CD1c-positive myeloid dendritic cell (primary cell): ENCODE measurements at regions not wholly inside any gene's neighbourhood (a gene's known extent, or its start where the extent isn't known, plus 50 kb on each side); places are given as distances from the start of the nearest gene placed in this dataset.
"Not testable (repeated sequence)": the region's sequence is repeated elsewhere in the genome, so short reads cannot be mapped to it uniquely, and the experiment has no call there.

Experiments used
- DNase-seq: peaks from one replicate; pipeline ENCODE4 v3.0.0-alpha.2; 2016; ENCODE audit errors: extremely low spot score

DNA sequence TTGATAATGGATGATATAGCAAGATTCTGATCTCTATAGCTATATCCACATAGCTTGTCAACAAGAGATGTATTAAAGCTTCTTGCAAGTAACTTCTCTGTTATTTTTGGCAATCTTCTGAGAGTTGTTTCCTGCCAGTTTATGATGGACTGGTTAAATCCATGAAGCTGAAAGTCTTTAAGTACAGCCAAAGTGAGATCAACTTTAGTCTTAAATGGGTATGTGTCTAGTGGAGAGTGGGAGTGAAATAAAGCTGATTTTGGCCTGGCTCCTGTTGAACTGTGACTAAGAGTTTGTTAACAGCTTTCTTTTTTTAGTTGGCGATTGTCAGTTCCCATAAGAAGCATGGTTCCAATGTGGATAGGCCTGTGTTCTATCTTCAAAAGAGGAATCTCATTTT is 350.9 kb upstream of the PCSK5 start:
- DNase-seq, result no peak

DNA sequence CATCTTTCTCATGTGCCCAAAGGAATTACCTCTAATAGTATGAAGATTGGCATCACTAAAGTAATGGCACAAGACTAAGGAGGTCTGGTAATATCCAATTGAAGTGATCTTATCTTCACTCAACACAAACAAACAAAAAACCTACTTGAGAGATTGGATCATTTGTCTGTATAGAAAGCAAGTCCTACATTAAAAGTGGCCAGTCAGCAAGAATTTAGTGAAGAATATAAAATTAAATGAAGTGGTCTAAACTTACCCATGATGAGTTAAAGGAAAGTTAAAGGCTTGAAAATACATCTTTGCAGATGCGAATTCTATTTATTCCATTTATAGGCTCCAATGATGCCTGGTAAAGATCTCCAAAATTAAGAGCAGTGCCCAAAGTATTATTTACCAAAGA is 350.3 kb upstream of the PCSK5 start:
- no peak for DNase-seq

DNA sequence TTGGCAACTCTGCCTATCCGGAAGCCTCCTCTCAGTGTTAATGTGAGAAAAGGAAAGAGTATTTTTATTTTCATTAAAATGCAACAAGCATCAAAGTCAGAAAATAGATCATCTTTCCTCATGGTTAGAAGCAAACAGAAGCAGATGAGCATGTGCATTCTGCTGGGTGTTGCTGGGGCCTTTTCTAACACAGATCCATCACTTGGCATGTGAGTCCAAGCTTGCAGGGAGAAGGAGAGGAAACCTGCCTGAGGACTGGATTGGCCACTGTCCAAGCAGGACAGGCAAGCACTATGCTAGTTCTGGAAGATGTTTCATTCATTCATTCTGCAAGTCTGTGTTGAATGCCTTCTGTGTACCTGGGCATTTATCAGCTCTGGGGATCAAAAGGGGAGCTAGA is 348.7 kb upstream of the PCSK5 start:
- no peak for DNase-seq

DNA sequence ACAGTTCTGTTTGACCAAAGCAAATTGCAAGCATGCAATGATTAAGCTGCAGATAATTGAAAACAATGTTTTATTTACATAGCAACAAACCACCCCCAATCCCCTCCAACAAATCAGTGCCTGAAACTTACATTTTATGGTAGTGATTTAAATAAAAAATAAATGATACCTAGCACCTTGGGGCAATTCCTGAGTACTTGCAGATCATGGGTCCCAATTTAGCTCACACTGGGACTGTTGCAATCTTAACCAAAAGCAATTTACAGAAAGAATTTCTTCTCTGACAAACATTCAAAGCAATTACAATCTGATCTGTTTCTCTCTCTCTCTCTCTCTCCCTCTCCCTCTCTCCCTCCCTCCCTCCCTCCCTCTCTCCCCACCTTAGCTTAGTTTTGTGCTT is 345.7 kb upstream of the PCSK5 start:
- DNase-seq, result no peak

DNA sequence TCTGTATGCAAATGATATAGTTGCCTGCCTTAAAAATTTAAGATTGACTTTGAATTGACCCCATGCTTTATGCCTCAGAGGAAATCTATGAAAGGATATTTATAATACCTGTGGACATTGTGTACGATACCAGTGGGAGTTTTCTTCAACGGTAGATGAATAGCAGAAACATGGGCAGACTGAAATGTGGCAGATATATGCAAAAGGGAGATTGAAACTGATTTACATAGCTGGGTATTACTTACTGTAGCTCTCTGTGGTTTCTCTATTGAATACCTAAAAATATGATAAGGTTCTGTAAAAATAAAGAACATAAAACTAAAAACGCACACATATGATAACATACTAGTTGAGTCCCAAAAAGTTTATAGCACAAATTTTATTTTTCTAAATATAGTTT is 345.2 kb upstream of the PCSK5 start:
- DNase-seq, result no peak

DNA sequence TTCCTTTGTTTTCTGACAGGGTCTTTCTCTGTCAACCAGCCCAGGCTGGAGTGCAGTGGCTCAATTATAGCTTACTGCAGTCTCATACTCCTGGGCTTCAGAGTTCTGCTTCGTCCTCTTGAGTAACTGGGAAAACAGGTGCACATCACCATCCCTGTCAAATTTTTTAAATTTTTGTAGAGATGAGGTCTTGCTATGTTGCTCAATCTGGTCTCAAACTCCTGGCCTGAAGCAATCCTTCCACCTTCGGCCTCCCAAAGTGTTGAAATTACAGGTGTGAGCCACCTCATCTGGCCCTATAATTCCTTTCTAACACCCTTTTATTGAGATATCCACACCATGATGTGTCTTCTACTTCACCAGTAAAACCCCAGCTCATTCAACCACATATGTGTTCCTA is 341.6 kb upstream of the PCSK5 start:
- DNase-seq, result no peak

DNA sequence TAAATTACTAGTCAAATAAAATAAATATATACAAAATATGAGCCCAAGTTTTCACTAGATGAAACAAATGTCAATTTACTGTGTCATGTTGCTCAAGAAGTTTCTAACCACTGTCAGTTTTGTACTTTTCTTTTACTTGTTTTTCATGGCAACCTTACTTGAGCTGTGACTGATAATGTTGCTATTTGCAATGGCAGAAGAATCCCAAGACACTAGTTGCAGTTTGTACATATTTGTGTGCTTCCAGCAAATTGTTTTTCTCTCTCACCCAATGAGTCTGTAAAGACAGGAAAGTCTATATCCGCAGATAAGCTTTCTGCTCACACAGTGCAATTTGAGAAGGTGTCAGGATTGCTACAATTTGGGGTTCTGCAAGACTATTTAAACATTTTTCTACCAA is 338.6 kb upstream of the PCSK5 start:
- no peak for DNase-seq

DNA sequence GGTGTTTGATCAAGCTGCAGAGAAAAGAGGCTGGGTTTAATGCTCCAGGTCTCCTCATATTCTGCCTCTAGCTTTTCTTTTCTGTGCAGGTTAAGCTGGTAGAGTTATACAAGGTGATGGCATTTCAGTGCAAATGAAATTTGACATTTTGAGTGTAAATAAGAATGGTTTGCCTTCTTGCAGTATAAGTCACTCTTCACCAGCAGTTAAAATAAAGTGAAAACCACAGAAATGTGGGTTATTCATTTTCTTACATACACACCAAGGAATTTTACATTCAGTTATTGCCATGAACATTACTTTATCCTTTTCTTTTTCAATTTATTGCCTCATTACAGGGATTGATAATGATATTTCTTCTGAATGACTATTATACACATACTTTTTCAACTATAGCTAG is 337.5 kb upstream of the PCSK5 start:
- no peak for DNase-seq

DNA sequence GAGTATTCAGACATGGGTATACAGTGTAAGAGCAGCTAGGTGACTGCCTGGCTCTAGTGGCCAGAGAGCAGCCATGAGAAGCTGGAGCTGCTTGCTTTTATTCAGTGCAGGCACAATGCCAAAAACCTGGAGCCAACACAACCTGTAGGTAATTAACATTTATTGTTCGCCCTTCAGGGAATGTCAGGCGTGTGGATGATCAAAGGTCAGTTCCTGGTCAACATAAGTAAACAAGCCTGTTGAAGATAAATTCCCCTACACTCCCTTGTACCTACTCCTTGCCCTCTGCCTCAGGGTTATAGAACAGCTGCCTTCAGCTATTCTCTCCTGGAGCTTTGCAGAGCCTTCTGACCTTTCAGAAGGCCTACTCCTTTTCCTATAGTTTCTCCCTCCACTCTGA is 323.7 kb upstream of the PCSK5 start:
- not testable (repeated sequence) for DNase-seq

DNA sequence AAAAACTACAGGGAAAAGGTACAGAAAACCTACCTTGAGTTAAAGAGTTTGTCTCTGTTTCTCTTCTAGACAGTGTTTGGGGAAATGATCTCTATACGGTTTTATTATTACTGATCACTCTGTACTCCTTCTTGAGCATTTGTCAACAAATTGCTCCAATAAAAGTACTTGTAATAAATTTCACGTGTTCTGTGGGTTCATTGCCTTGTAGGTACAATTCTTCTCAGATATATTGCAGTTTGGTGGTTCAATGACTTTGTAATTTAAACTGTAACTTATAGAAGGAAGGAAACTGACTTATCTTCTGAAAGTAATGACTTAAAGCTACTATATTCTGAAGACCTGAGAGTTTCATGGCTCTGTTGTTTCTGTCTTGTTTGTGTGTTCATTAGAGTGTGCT is 319.9 kb upstream of the PCSK5 start:
- no peak for DNase-seq

DNA sequence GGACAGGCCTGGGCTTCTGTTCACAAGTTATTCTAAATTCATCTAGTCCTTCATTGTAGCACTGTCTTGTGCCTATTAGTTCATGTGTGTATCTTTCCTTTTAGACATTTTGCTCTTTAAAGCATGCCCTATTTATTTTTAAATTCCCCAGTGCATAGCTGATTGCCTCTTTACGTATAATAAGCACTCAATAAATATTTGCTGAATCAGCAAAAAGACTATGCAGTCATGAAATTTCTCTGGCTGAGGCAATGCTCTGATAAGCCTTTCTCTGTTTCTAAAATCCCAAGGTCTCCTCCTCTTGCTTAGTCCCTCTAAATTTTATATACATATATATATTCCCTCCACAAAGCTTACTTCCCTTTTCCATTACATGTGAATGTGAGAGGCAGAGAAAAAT is 315.9 kb upstream of the PCSK5 start:
- no peak for DNase-seq

DNA sequence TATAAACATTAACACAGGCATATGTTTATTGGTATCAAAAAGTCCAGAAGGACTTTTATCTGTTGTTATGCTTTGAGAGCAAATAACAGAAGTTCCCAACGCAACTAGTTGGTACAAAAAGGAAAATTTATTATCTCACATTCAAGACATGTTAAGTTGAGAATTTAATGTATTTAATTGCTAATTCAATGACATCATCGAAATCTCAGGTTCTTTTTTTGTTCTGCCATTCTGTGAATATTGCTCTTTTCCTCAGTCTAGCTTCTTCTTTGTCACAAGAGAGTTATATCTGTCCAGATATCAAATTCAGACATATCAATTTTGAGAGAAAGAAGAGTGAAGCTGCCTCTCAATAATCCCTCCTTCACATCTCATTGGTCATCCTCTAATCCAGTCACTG is 307.6 kb upstream of the PCSK5 start:
- no peak for DNase-seq

DNA sequence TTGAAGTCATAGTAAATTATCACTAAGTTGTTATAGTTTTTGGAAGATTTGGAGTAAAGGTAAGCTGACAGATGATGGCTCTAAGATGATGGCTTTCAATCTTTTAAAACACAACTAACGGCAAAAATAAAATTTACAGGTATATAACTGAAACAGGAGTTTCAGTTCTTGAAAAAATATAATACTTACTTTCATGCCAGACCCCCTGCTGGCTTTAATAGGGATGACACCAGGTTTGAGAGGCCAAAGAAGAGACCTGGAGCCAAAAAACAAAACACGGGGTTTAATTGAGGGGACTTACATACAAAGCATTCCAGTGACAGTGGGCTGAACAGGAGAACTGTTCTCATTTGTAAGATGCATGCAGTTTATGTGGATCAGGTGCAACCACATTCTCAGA is 301.7 kb upstream of the PCSK5 start:
- peak; percentile 3 for DNase-seq

DNA sequence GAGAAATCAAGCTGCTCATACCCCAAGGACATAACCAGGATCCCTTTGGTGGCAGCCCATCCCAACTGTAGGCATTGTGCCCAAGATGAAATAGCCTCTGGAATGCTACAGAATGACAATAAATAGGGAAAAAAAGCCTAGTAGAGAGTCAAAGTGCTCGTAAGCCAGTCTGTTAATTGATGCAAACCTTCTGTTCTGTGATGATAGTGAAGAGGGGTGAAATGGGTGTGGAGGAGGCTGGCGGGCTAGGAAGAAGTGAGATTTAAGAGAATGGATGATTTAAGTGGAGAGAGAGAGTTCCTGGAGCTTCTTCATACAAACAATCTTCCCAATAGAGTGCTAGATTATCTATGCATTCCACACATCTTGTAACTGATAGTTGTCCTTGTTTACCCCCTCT is 301.0 kb upstream of the PCSK5 start:
- no peak for DNase-seq

DNA sequence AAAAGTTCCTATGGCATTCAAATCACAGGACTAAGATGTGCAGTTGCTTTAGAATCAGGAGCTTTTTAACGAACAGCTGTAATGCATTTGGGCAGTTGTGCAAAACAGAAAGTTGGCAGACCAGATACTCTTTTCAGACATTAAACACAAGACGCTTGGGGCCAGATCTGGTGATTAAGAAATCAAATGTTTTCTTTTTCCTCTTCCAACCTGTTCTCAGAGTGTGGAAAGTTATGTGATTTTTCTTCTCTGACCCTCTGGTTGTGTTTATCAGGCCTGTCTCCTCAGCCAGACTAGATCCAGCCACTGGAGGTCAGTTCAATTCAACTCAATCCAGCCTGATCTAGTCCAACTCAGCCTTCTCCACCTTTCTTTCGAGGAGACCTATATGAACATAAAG is 298.5 kb upstream of the PCSK5 start:
- no peak for DNase-seq

DNA sequence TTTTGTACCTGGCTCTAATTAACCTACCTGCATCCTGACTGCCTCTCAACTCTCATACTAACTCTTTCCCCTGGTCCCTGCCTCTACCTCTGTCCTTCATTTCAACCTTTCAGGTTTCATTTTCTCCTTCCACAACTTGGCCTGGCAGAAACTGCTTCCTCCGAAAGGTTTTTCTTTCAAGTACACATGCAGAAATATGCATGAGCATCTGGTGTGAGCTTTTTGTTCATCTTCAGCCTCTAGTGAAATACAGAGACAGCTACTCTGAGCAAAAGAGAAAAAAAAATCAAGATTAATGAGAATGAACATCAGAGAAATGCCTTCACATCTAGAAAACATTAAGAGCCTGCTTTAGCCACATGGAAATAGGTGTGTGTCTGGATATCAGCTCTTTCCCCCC is 297.9 kb upstream of the PCSK5 start:
- DNase-seq, result no peak

DNA sequence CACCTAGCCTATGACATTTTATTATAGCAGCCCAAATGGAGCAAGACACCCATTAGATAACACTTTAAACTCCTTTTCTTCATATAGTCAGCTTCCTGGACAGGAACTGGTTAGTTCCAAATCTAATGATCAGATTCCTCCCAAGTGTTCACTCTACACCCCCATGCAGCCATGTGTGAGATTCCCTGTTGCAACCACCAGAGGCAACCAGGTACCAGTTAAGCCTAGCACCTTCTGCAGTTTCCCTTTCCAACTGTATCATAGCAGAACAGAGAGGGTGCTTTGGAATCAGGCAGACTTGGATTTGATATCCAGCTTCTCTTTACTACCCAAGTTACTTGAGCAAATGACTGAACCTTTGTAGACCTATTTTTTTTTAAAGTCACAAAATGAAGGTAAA is 296.6 kb upstream of the PCSK5 start:
- DNase-seq, result no peak

DNA sequence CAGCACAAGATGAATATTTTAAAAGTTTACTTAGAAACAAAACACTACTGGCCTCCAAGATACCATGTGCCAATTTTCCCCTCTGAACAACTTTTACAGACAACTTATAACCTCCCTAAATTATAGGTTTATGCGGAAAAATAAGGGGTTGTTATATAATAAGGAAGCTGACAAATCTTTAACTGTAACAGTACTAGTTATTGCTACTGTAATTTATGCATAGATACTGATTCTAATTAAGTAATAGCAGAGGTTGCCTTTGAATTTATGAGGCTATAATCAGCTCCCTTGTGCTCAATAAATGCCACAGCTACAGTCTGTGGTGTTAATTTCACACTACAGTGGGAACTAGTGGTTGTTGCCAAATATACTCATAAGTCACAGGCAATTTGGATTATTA is 291.3 kb upstream of the PCSK5 start:
- DNase-seq, result no peak

DNA sequence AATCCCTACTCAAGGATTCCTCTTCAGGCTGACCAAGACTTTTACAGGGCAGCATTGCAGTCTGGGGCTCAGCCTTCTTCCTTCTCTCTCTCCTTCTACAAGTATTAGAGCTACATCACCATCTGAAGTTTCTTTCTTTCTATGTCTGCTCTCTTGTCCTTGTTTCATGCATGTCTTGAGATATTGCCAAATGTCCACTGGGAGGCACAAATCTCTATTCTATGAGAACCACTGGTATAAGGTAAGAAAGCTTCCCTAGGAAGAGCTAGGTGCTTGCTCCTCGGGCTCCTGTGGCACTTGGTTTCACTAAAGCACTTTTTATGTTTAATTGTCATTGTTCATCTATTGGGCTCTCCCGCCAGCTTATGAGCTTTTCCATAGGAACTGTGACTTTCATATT is 289.2 kb upstream of the PCSK5 start:
- DNase-seq, result no peak

DNA sequence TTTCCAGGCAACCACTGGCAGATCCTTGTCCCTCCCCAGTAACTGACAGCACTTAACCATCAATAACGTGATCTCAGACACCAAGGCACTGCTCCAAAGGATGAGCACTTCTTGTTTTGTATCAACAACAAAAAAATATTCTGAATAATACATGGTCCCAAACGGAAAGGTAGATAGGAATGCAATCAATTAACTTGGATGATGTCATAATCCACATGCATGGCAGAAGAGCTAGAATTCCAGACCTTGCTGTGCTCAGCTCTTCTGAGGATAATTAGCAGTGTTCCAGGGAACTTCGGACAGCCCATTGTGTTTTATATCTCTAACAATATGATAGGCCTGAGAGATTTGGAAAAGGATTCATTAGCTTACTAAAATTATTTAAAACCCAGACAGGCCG is 288.4 kb upstream of the PCSK5 start:
- no peak for DNase-seq

DNA sequence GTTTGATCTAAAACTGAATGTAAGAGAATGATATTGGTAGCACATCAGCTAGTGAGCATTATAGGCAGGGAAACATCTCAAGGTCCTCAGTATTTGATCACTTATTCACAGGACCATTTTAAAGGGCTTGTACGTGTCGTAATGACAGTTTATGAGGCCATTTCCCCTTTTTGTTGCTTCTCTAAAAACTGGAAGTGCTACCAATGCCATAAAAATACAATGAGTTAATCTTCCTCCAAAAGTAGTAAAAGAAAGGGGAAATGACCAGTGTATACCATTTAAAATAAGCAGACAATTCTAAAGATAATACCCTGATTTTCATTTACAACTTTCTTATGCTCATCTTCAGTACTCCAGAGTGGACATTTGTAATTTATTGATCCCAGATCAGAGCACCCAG is 285.8 kb upstream of the PCSK5 start:
- DNase-seq, result peak; percentile 81

DNA sequence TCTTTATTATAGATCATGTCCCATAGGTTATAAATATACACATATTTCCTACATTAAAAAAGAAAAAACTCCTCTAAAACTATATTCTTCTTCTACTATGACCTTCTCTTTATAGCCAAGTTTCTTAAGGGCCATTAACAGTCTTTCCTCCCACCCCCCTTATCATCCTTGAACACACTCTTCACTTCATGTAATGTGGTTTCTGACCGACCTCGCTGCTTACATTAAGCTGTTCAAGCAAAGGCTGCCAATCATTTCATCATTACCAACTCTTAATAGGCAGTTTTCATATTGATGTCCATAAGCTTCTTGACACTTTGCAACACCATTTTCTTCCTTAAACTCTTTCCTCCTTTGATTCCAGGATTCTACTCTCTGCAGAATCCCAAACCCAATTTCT is 283.0 kb upstream of the PCSK5 start:
- no peak for DNase-seq

DNA sequence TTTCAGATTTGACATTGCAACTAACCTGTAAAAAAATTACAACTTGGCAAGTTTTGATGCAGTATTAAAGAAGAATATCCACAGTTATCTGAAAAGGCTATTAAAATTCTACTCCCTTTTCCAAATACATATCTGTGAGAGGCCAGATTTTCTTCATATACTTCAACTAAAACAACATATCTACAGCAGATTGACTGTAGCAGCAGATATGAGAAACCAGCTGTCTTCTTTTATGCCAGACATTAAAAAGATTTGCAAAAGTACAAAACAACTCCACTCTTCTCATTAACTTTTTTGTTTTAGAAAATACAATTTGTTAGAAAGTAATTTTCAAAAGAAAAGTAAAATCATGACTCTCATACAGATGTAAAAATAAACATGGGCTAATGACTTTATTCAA is 281.1 kb upstream of the PCSK5 start:
- DNase-seq, result no peak

DNA sequence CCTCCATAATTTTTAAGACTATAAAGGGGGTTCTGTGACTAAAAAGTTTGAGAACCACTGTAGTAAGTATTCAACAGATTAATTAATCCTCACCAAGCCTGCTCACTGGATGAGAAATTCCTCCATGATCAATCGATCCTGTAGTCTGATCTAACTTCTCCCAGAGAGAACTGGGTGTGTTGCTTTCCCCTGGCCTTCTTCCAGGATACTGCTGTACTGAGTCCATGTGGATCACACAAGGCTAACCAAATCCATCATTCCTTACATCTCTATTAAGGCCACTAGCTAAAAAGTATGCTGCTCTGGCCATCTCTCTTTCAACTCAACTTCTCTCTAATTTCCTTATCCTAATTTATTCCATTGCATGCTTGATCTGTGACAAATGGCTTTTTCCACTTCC is 280.2 kb upstream of the PCSK5 start:
- no peak for DNase-seq

DNA sequence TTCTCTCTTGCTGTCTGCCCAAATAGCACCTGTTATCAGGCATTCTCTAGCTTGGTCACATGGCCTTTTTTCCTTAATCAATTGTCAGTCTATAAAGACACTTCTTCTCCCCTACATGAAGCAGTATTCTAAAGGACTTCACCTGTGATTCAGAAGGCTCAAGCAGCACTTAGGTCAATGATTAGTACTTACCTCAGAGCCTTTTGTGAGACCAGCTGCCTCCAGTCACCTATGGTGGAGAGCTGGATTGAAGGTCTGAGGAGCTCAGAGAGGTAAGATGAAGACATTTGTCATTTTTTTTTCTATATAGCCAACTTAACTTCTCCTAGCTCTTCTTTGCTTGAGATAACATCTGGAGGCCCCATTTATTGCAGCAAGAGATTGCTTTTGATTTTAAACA is 278.3 kb upstream of the PCSK5 start:
- no peak for DNase-seq
